GM21526 (cell line): ENCODE measurements at regions not wholly inside any gene's neighbourhood (a gene's known extent, or its start where the extent isn't known, plus 50 kb on each side); places are given as distances from the start of the nearest gene placed in this dataset.

Source experiments
- ATAC-seq: cut with Tn5 transposase; IDR thresholded peaks from one replicate; pipeline ENCODE4 v1.9.1; 2021; ENCODE audit warnings: moderate library complexity; ENCODE audit not compliant: unreplicated experiment, low FRiP score

DNA sequence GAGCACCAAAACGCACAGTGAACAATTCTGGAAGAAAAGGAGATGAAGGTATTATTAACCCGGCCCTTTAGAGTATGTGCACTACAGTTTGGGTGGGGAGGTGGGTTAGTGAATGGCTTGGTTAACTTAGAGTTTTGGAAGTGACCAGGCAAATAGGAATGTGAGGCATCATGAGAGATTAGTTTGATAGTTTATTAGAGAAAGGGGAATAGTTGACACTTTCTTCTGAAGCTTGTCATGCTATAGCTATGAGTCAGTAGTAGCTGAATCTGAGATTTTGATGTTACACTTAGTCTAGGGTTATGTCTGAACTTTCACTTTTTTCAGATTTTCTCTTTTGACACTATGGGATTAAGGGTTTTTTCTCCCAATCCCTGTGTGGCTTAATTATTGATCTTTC, 567.2 kb downstream of the SNAPC1 start:
- no peak for ATAC-seq

DNA sequence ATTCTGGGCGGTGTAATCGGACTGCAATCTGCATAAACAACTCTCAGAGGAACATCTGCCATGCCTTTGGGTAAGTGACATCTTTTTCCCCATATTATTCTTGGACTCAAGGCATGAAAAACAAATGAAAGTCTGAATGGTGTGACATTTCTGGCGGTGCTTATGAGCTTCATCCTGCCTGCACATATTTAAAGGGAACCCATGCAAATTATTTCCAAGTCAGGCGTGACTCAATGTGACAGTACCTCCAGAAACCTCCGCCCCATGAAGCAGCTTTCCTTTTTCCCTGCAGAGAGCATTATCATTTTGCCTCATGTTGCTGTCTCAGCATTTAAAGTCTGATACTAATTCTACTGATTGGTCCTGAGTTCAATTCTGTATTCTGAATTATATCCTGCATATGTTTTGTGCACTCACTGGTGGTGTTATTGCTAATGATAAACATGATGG, 585.4 kb downstream of the SNAPC1 start:
- ATAC-seq, result no peak

DNA sequence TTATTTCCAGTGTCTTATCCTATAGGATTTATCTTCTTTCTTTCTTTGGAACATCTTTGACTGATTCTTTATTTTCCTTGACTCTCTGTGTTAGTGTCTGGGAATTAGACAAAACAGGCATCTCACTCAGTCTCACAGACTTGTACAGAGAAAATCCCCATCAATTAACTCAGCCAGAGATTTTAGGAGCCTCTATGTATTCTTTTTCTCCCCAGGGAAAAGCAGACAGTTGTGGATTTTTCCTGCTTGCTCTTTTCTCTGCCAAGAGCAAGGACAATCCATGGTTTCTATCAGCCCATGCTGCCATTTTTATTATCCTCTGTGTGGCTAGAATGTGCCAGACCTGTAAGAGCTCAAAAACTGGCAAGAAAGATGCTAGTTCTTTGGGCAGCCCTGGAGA, 595.1 kb downstream of the SNAPC1 start:
- ATAC-seq, result no peak

DNA sequence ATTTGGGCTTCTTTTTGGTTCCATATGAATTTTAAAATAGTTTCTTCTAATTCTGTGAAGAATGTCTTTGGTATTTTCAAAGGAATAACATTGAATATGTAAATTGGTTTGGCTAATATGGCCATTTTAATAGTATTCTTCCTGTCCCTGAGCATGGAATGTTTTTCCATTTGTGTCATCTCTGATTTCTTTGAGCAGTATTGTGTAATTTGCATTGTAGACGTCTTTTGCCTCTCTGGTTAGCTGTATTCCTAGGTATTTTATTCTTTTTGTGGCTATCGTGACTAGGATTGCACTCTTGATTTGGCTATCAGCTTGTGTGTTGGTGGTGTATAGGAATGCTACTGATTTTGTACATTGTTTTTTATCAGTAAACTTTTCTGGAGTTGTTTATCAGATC, 601.9 kb downstream of the SNAPC1 start:
- no peak for ATAC-seq

GRCh38 chr14:62364800-62365280, 602.6 kb downstream of the SNAPC1 start:
- ATAC-seq, result no peak

DNA sequence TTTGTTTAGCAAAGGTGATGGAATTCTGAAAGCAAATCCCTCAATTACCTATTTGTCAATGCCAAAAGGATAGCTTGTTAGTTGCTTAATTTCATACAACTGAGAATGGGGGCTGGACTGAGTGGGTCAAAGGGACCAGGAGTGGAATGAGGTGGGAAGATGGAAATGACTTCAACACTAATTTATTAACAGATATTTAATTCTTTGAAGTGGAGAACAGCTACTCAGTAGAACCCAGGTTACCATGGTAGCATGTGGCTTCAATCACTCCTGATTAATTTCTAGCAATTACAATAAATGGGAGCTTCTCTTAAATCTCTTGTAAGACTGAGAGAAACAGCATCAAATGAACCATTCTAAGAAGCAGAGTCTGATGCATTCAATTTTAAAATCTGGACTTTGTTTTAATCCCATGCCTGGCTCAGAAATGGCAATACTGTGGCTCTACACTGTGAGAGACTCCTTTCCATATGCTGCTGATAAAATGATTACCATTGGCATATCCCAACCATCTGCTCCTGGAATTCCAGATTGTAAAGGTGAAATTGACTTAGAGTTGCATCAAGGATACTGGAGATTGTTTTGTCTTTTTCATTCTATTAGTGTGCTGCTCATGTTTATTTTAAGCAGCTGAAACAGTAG, 607.8 kb downstream of the SNAPC1 start:
- ATAC-seq, result no peak

DNA sequence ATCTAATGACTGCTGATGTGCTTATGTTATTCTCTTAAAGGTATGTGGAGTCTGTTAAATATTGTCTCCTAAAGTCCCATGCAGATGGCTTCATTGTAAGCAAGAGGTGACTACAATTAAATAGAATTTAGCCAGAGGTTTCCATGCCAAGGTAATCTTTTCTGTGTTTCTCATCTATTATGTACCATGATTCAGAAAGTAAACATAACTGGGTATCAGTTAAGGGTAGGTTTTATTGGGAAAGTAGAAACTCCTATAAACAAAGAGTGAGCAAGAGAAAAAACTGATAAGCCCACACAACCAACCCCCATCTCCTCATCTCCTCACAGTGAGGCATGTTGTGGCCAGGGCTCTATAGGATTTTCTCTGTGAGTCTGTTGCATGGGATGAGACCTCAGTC, 611.7 kb downstream of the SNAPC1 start:
- ATAC-seq, result no peak

DNA sequence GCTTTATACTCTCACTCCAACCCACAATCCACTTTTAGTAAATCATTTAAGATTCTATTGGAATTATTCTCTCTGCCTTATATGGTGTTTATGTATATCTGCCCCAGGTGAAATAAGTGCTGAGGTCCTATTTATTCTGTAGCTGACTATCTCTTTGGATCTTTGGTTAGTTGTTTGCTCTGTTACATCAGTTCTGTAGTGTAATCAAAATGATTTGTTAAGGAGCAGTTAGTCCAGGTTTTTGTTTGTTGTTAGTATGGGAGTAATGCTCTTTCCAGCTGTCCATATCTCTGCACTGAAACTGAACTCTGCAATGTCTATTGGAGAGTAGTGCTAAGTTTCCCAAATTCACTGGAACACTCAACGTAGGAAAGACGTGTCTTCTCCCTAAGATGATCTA, 615.8 kb downstream of the SNAPC1 start:
- no peak for ATAC-seq

- ATAC-seq, result no peak
Measured at GRCh38 chr14:62381311-62382070, 619.3 kb downstream of the SNAPC1 start.

GRCh38 chr14:62409169-62409568, 636.1 kb downstream of the KCNH5 start:
- no peak for ATAC-seq

DNA sequence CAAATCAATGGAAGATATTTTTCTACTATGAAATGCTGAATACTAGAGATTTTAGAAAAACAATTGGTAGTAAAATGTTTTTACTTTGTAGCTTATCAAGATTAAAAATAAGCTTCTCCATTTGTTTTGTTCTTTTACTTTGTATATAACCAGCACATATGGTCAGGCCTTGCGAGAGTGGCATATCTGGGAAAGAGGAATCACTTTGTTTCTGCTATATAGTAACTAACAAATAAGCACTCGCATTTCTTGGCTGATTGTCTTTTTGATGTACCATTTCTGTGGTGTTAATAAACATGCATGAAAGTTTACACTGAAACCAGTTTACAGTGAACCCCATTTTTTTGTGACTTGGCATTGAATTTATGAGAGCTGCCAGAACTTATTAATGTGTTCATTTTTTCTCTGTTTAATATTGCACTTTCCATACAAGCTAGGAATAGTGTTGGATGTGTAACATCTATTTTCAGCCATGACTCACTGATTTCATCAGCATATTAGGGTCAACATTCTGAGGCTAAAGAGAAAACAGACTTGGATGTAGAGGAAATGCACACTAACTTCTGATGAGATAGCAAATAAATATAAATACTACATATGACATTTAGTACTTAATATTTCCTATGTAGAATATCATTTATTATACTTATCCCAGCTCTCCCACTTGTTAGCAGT, 635.5 kb downstream of the KCNH5 start:
- no peak for ATAC-seq

GRCh38 chr14:62420847-62421246, 624.4 kb downstream of the KCNH5 start:
- no peak for ATAC-seq

- ATAC-seq, result no peak
Measured at GRCh38 chr14:62428429-62429203, 616.6 kb downstream of the KCNH5 start.

- ATAC-seq, result no peak
Measured at GRCh38 chr14:62429683-62430082, 615.6 kb downstream of the KCNH5 start.

GRCh38 chr14:62431496-62431895, 613.8 kb downstream of the KCNH5 start:
- no peak for ATAC-seq

DNA sequence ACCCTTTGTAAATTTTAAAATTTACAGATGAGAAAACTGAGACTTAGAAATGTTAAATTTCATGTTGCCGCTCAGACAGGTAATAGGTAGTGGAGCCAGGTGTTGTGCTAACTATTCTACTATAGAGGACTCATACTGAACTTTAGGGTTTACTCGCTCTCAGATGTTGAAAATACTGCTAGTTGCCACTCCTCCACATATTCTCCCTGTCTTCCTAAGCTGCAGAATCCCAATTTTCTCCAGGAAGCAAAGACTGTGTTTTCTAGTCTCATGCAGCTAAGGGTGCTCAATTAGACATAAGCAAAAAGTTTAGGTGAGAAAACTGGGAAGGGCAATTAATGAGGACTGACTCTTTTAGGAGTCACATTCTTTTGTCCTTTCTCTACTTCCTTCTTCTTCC, 612.3 kb downstream of the KCNH5 start:
- ATAC-seq, result no peak

DNA sequence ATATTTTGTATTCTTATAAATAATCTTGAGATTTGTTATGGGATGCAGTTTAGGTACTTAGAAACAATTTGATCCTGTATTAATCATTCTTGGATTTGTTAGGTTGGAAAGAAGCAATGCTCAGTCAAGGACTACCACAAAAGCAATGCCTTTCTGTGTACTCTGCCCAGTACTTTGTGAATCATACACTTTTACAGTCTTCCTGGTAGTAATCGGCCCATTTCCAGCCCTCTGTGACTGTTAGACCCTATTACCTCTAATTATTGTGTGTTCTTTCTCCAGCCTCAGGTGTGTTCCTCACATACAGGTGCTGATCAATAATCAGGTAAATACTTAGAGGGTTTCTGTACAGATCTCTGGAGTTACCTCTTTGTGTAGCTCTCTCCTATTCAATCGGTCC, 609.0 kb downstream of the KCNH5 start:
- ATAC-seq, result no peak

- no peak for ATAC-seq
Measured at GRCh38 chr14:62439210-62439609, 606.0 kb downstream of the KCNH5 start.

- no peak for ATAC-seq
Measured at GRCh38 chr14:62443796-62444195, 601.5 kb downstream of the KCNH5 start.

GRCh38 chr14:62445570-62445969, 599.7 kb downstream of the KCNH5 start:
- ATAC-seq, result no peak

GRCh38 chr14:62451221-62451620, 594.0 kb downstream of the KCNH5 start:
- no peak for ATAC-seq
